Gastrocnemius medialis (tissue), 4 donors: ENCODE measurements at regions not wholly inside any gene's neighbourhood (a gene's known extent, or its start where the extent isn't known, plus 50 kb on each side); places are given as distances from the start of the nearest gene placed in this dataset.

Source experiments
- ATAC-seq, 2 donors: fragments of 150-250 bp; one replicate each; pipeline ENCODE4 v1.9.1; 2016
- DNase-seq, 2 donors: peaks; one replicate each; pipeline ENCODE4 v3.0.0-alpha.2; 2019
- H3K27ac ChIP-seq, 4 donors: fragments of 200-600 bp; sonication (generic); 1 replicate in 1 of 4; 2 replicates in 3 of 4; pipeline ENCODE4 v1.5.1; 2016 to 2018; ENCODE audit warnings: mild to moderate bottlenecking in 2 of 4, moderate library complexity in 1 of 4
- H3K27me3 ChIP-seq, 3 donors: fragments of 200-600 bp; sonication (generic) in 2 of 3; 1 replicate in 1 of 3; 2 replicates in 2 of 3; pipeline versions ENCODE4 v1.5.1 to v1.6.0; 2016 to 2019; ENCODE audit warnings: mild to moderate bottlenecking in 1 of 3, moderate library complexity in 1 of 3
- H3K36me3 ChIP-seq, 2 donors: fragments of 200-600 bp; sonication (generic) in 1 of 2; one replicate each; pipeline ENCODE4 v1.5.1; 2017 to 2018
- H3K4me1 ChIP-seq, 2 donors: fragments of 200-600 bp; sonication (generic) in 1 of 2; one replicate each; pipeline ENCODE4 v1.5.1; 2016 to 2017; ENCODE audit warnings: mild to moderate bottlenecking in 2 of 2
- H3K4me3 ChIP-seq, 4 donors: fragments of 200-600 bp; sonication (generic) in 3 of 4; 1 replicate in 1 of 4; 2 replicates in 3 of 4; pipeline ENCODE4 v1.5.1; 2016 to 2019; ENCODE audit warnings: mild to moderate bottlenecking in 2 of 4
- H3K9me3 ChIP-seq, 3 donors: fragments of 200-600 bp; sonication (generic) in 2 of 3; 1 replicate in 1 of 3; 2 replicates in 2 of 3; pipeline ENCODE4 v1.5.1; 2016 to 2019
- POLR2A ChIP-seq, 2 donors: fragments of 450-650 bp; IDR thresholded peaks; one replicate each; pipeline ENCODE4 v1.6.1; 2017; ENCODE audit warnings: antibody characterized with exemption in 2 of 2, mild to moderate bottlenecking in 2 of 2, moderate library complexity in 2 of 2
- in situ Hi-C, 4 donors: fragments of 200-750 bp; cut with MboI; loops; one replicate each; pipeline versions ENCODE4 v1.15.0 to v1.8.0; 2017; ENCODE audit warnings: low sequenced_read_pairs in 4 of 4
- intact Hi-C: fragments of 100-400 bp; cut with DNase I; formaldehyde crosslinking; loops from one replicate; pipeline ENCODE4 v1.15.1; 2023; ENCODE audit warnings: low total_unique reads
- TF ChIP-seq, protein P1 (sequence below), 5 experiments: fragments of 450-650 bp in 3 of 5; fragments of 200-600 bp in 2 of 5; sonication (generic) in 2 of 5; IDR thresholded peaks in 4 of 5; conservative IDR thresholded peaks in 1 of 5; 1 replicate in 4 of 5; 2 replicates in 1 of 5; pipeline ENCODE4 v1.5.1; 2016 to 2019; ENCODE audit warnings: antibody characterized with exemption in 5 of 5, mild to moderate bottlenecking in 3 of 5, moderate library complexity in 3 of 5

DNA sequence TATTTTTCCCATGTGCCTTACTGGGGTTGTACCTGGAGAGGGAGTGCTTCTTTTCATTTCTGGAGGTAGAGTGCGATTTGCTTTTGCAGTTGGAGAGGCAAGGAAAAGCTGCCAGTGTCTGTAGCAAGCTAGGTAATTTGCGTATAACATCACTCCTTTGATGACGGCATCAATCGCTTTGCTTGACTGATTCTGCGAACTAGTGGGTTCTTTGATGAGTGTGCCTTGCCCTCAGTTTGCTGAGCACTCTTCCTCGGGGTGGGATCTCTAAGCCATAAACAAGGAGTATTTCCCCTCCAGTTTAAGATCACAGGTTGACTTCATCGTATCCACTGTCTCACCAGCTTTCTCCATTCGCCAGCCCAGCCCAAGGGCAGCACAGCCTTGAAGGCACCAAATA lies 344.5 kb downstream of the KCNRG start:
- Histone ChIP-seq H3K4me1 (peaks cover 9 to 15% of the 10 kb centered on the region in 2 donors), H3K27ac (no peak overlapping the region), H3K27me3 (no peaks in the 10 kb centered on the region), H3K9me3 (no peaks in the 10 kb centered on the region), H3K36me3 (no peaks in the 10 kb centered on the region), H3K4me3 (no peak overlapping the region)
- no peak for DNase-seq
- TF ChIP-seq, protein P1, sequence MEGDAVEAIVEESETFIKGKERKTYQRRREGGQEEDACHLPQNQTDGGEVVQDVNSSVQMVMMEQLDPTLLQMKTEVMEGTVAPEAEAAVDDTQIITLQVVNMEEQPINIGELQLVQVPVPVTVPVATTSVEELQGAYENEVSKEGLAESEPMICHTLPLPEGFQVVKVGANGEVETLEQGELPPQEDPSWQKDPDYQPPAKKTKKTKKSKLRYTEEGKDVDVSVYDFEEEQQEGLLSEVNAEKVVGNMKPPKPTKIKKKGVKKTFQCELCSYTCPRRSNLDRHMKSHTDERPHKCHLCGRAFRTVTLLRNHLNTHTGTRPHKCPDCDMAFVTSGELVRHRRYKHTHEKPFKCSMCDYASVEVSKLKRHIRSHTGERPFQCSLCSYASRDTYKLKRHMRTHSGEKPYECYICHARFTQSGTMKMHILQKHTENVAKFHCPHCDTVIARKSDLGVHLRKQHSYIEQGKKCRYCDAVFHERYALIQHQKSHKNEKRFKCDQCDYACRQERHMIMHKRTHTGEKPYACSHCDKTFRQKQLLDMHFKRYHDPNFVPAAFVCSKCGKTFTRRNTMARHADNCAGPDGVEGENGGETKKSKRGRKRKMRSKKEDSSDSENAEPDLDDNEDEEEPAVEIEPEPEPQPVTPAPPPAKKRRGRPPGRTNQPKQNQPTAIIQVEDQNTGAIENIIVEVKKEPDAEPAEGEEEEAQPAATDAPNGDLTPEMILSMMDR (IDR thresholded peaks at IDR 0.05 in 4 of 5, conservative IDR thresholded peaks at IDR 0.05 in 1 of 5), result no peak
- TF ChIP-seq POLR2A (IDR thresholded peaks at IDR 0.05), result no peak
- in situ Hi-C loops (no loop called here), intact Hi-C loops (no loop called here)
- no peak for ATAC-seq

DNA sequence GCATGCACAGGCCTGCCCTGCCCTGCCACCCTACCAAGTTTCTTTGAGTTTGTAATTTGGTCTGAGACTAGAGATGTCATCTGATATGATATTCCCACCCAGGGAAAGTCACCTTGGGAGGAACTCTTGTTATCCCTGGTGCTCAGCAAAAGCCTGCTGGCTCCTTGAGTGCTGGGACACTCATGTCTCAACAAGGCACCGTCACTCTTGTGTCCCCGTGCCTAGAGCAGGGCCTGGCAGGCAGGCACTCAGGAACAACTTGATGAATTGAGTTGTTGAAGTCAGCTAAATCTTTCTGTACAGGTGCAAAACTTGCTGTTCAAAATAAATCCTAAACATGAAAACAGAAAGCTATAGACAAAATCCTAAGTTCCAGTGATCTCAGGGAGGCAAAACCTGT lies 345.4 kb downstream of the KCNRG start:
- Histone ChIP-seq H3K36me3 (no peaks in the 10 kb centered on the region), H3K9me3 (no peaks in the 10 kb centered on the region), H3K27ac (no peak overlapping the region), H3K4me1 (peaks cover 9 to 15% of the 10 kb centered on the region in 2 donors), H3K27me3 (no peaks in the 10 kb centered on the region), H3K4me3 (no peak overlapping the region)
- intact Hi-C loops, result no loop called here
- ATAC-seq (no peak), DNase-seq (no peak)
- no peak for TF ChIP-seq POLR2A (IDR thresholded peaks at IDR 0.05)
- TF ChIP-seq, protein P1 (IDR thresholded peaks at IDR 0.05 in 4 of 5, conservative IDR thresholded peaks at IDR 0.05 in 1 of 5), result no peak
- in situ Hi-C loops, result no loop called here

DNA sequence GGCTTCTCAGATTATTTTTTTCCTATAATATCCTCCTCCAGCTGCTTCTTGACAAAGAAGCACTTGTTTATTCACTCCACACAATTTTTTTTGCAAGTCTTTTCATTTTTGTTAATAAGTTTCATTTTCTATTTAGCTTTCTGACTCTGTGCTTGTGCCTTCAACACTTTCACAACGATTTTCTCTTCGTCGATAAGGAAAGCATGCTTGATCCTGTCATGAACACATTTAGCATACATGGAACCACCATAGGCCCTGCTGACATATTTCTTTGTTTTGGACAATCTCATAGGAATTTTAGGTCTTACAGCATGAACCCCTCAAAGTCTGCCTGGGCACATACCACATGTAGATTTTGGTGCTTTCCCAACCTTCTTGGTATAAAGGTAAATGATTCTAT lies 346.0 kb downstream of the KCNRG start:
- intact Hi-C loops (no loop called here), in situ Hi-C loops (no loop called here)
- no peak for ATAC-seq
- Histone ChIP-seq H3K27me3 (no peaks in the 10 kb centered on the region), H3K4me3 (no peak overlapping the region), H3K27ac (no peak overlapping the region), H3K4me1 (peaks cover 9 to 15% of the 10 kb centered on the region in 2 donors), H3K36me3 (no peaks in the 10 kb centered on the region), H3K9me3 (no peaks in the 10 kb centered on the region)
- TF ChIP-seq, protein P1 (IDR thresholded peaks at IDR 0.05 in 4 of 5, conservative IDR thresholded peaks at IDR 0.05 in 1 of 5), result no peak
- no peak for TF ChIP-seq POLR2A (IDR thresholded peaks at IDR 0.05)
- no peak for DNase-seq

DNA sequence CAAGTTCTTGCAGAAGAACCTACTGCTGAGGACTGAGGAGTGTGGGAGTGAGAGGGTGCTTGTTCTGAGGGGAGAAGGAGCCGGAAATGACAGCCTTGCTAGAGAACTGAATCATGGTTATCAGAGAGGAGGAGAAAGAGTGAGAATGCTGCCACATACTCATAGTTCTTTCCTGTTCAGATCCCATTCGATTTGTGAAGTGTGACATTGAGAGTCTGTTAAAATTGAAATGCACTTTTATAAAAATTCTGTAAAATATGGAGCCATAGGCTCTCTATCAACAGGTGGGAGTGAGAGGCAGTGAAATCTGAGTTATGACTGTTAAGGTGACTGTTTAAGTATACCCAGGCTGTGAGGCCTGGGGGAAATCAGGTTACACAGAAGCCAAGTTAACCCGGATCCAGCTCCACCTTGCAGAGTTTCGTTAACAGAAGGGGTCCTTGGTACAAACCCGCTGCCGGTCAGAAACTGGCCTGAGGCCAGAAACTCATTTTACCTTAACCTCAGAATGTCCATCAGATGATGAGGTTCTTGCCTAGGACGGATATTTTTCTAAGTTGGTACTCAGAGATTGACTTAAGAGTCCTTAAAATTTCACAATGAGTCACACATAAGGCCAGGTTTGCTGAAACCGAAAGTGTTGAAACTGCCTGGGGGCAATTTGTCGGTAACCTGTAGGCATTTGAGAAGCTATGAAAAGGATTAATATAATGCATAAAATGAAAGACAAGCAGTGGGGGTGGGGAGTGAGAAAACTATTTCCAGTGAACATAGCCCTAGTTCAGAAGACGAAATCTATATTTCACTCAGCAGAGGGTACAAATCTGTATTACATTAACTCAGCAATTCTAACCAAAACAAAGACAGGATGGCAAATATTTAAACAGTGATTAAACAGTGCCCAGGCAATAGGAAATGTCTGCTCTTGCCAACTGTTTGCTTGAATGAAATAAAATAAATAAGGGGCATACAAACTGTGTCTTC lies 350.5 kb downstream of the KCNRG start:
- in situ Hi-C loops (no loop called here), intact Hi-C loops (no loop called here)
- no peak for DNase-seq
- Histone ChIP-seq H3K4me1 (no peaks in the 10 kb centered on the region), H3K27ac (no peak overlapping the region), H3K9me3 (no peaks in the 10 kb centered on the region), H3K27me3 (no peaks in the 10 kb centered on the region), H3K4me3 (no peak overlapping the region), H3K36me3 (no peaks in the 10 kb centered on the region)
- no peak for ATAC-seq
- no peak for TF ChIP-seq POLR2A (IDR thresholded peaks at IDR 0.05)

DNA sequence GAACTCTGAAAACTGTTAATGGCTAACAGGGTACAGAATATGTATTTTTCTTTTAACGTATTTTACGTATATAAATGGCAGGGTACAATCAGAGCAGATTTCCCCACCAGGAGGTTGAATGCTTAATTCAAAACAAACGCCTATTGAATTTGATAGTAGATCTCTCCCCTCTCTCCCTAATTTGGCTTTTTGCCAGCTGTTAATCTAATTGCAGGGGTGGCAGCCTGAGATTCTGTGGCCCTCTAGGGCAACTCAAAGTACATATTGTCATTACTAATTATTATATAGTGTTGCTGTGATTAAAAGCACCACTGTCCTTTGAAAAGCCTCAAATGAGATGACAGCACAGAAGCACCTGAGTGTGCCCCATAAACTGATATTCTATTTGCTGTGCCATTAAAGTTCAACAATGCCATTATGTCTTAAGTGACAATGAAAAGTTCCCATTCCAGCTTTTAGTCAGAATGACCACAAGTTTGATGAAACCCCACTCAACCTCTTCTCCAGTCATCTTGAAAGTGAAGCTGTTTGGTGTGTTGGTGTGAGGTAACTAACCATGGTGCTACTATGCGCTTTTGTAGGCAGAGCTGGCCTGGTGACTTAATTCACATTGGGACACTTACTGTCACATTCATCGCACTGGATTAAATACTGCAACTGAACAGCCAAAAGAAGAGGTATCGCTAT lies 351.4 kb downstream of the KCNRG start:
- H3K4me3 ChIP-seq, result no peak overlapping the region
- H3K4me1 ChIP-seq, result no peaks in the 10 kb centered on the region
- TF ChIP-seq, protein P1 (IDR thresholded peaks at IDR 0.05 in 4 of 5, conservative IDR thresholded peaks at IDR 0.05 in 1 of 5), result no peak
- TF ChIP-seq POLR2A (IDR thresholded peaks at IDR 0.05), result no peak
- ATAC-seq, result no peak
- H3K27ac ChIP-seq, result no peak overlapping the region
- H3K36me3 ChIP-seq, result no peaks in the 10 kb centered on the region
- in situ Hi-C loops (no loop called here), intact Hi-C loops (no loop called here)
- H3K9me3 ChIP-seq, result no peaks in the 10 kb centered on the region
- DNase-seq, result no peak
- no peaks in the 10 kb centered on the region for H3K27me3 ChIP-seq
